RWPE1 (cell line): ENCODE measurements at regions not wholly inside any gene's neighbourhood (a gene's known extent, or its start where the extent isn't known, plus 50 kb on each side); places are given as distances from the start of the nearest gene placed in this dataset.

Source experiments
- CTCF ChIA-PET: fragments of 350-600 bp; sonication (Branson Sonifier 250); formaldehyde crosslinking; extraction: SDS; loops from one replicate; lab custom pipeline; 2021; lab: Yijun Ruan, JAX
- POLR2A ChIA-PET: fragments of 400-600 bp; formaldehyde crosslinking; extraction: SDS; loops from one replicate; lab custom pipeline; 2020; ENCODE audit warnings: antibody characterized with exemption; ENCODE audit not compliant: low non-redundant PET; lab: Yijun Ruan, JAX
- DNase-seq: peaks from one replicate; pipeline ENCODE4 v3.0.0; 2012; ENCODE audit warnings: low spot score
- H3K27ac ChIP-seq: fragments of 450-650 bp; 2 replicates; pipeline ENCODE4 v1.5.1; 2017
- TF ChIP-seq, protein P1 (sequence below): fragments of 450-650 bp; conservative IDR thresholded peaks from 2 replicates; pipeline ENCODE4 v1.5.1; 2017; ENCODE audit warnings: low read depth, mild to moderate bottlenecking

DNA sequence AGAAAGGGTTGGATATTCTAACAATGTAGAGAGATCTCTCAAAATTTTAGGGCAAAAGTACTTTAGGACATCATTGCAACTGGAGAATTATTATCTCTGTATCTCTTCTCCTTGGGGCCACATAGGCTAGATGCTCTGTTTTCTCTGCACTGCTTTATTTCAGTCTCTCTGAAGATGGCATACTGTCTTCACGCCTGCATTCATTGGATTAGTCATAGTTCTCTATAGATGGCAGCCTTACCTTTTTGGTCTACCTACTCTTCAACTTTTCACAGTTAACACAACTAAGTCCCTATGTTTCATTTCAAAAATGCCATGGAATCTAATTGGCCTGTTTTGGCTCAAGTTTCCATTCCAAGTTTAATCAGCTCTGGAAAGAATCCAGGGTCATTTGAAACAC, 1623.3 kb upstream of the B3GALT2 start:
- ChIA-PET POLR2A (no interaction called here), CTCF (no interaction called here)

GRCh38 chr1:194809215-194809614, 1622.8 kb upstream of the B3GALT2 start:
- TF ChIP-seq, protein P1, sequence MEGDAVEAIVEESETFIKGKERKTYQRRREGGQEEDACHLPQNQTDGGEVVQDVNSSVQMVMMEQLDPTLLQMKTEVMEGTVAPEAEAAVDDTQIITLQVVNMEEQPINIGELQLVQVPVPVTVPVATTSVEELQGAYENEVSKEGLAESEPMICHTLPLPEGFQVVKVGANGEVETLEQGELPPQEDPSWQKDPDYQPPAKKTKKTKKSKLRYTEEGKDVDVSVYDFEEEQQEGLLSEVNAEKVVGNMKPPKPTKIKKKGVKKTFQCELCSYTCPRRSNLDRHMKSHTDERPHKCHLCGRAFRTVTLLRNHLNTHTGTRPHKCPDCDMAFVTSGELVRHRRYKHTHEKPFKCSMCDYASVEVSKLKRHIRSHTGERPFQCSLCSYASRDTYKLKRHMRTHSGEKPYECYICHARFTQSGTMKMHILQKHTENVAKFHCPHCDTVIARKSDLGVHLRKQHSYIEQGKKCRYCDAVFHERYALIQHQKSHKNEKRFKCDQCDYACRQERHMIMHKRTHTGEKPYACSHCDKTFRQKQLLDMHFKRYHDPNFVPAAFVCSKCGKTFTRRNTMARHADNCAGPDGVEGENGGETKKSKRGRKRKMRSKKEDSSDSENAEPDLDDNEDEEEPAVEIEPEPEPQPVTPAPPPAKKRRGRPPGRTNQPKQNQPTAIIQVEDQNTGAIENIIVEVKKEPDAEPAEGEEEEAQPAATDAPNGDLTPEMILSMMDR: no peak
- ChIA-PET POLR2A (no interaction called here), CTCF (no interaction called here)
- H3K27ac ChIP-seq: no peak overlapping the region
- DNase-seq: no peak

More for the DNA sequence above, 1623.3 kb upstream of the B3GALT2 start:
- DNase-seq: no peak
- H3K27ac ChIP-seq: no peak overlapping the region
- TF ChIP-seq, protein P1: no peak

DNA sequence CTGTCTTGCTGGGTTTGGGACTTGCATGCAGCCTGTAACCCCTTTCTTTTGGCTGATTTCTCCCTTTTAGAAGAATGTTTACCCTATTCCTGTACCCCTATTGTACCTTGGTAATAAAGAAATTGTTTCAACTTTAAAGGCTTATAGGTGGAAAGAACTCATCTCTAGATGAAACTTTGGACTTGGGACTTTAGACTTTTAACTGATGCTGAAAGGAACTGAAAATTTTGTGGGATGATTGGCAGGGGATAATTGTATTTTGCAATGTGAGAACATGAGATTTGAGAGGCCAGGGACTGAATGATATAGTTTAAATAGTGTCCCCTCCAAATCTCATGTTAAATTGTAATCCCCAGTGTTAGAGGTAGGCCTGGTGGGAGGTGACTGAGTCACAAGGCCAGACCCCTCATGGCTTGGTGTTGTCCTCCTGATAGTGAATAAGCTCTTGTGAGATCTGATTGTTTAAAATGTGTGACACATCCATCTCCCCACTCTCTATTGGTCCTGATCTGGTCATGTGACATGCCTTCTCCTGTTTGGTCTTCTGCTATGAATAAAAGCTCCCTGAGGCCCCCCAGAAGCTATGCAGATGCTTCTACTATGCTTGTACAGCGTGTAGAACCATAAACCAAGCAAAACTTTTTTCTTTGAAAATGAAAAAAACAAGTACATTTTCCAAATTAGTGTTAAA, 1621.3 kb upstream of the B3GALT2 start:
- CTCF ChIA-PET: no interaction called here
- no peak overlapping the region for H3K27ac ChIP-seq
- DNase-seq: no peak
- POLR2A ChIA-PET: no interaction called here
- TF ChIP-seq, protein P1: no peak

- POLR2A ChIA-PET: no interaction called here
- no peak for DNase-seq
- TF ChIP-seq, protein P1: no peak
- CTCF ChIA-PET: interaction anchor here (0.5 kb wide), 1 partner anchor 38 kb away, joined by 6 read pairs; no protein-coding TSS in a partner anchor
- H3K27ac ChIP-seq: no peak overlapping the region
These were observed 1616.2 kb upstream of the B3GALT2 start for GRCh38 chr1:194802572-194802971.

- H3K27ac ChIP-seq: no peak overlapping the region
- POLR2A ChIA-PET: no interaction called here
- DNase-seq: no peak
- TF ChIP-seq, protein P1: no peak
- CTCF ChIA-PET: no interaction called here
These were observed 1609.6 kb upstream of the B3GALT2 start for GRCh38 chr1:194795917-194796593.

GRCh38 chr1:194787001-194787400, 1600.6 kb upstream of the B3GALT2 start:
- POLR2A ChIA-PET: no interaction called here
- no peak overlapping the region for H3K27ac ChIP-seq
- DNase-seq: no peak
- CTCF ChIA-PET: no interaction called here
- TF ChIP-seq, protein P1: no peak
